Psoas muscle (tissue), 7 donors: ENCODE measurements at regions not wholly inside any gene's neighbourhood (a gene's known extent, or its start where the extent isn't known, plus 50 kb on each side); places are given as distances from the start of the nearest gene placed in this dataset.

Experiments used
- ATAC-seq, 4 donors: fragments of 200-7000 bp; cut with Tn5 transposase; one replicate each; pipeline ENCODE4 v1.9.1; 2020; ENCODE audit warnings: moderate library complexity in 3 of 4, mild to moderate bottlenecking in 2 of 4
- DNase-seq, 2 donors: peaks; one replicate each; pipeline ENCODE4 v3.0.0-alpha.2; 2020
- H3K27ac ChIP-seq: fragments of 200-600 bp; one replicate; pipeline ENCODE4 v1.8.0; 2022
- H3K27me3 ChIP-seq, 3 donors: fragments of 200-600 bp in 1 of 3; one replicate each; pipeline versions ENCODE4 v1.6.1 to v1.8.0; 2013 to 2022; ENCODE audit warnings: low read length in 2 of 3, mild to moderate bottlenecking in 2 of 3, moderate library complexity in 1 of 3; ENCODE audit not compliant: insufficient read depth in 3 of 3
- H3K36me3 ChIP-seq, 2 donors: fragments of 200-600 bp in 1 of 2; one replicate each; pipeline versions ENCODE4 v1.6.1 to v1.8.0; 2013 to 2022; ENCODE audit warnings: low read depth in 1 of 2, mild to moderate bottlenecking in 1 of 2, moderate library complexity in 1 of 2; ENCODE audit not compliant: insufficient read depth in 1 of 2
- H3K4me1 ChIP-seq: fragments of 200-600 bp; one replicate; pipeline ENCODE4 v1.8.0; 2022
- H3K4me3 ChIP-seq: fragments of 200-600 bp; one replicate; pipeline ENCODE4 v1.8.0; 2022; ENCODE audit warnings: mild to moderate bottlenecking
- H3K9me3 ChIP-seq: fragments of 200-600 bp; one replicate; pipeline ENCODE4 v1.8.0; 2022
- CTCF ChIP-seq: fragments of 200-600 bp; IDR thresholded peaks from one replicate; pipeline ENCODE4 v1.8.0; 2022; ENCODE audit warnings: antibody characterized with exemption
- WGBS, 3 donors: extraction: QIAGEN DNeasy Blood & Tissue Kit; methylation state at CpG; one replicate each; pipeline versions ENCODE4 v1.1.6 to v1.1.7; 2013; 5-methylcytosine and 5-hydroxymethylcytosine counted together
- intact Hi-C, 2 donors: fragments of 100-400 bp; cut with DNase I; formaldehyde crosslinking; loops; one replicate each; pipeline versions ENCODE4 v1.11.0 to v1.14.2; 2022
- donor health status: healthy with polysubstance abuse.
- donor health status: DM: no; HTN: no; CAD: no; lungs with moderate emphysema.
- donor health status: Bipolar disorder and iron deficiency.
- donor health status: healthy.
- donor health status: DM: yes; HTN: yes; CAD: no.
- donor health status: DM: no; HTN: no; CAD: no.
- donor health status: DM: yes; HTN: yes; CAD: no.

GRCh38 chr2:8593243-8593642 lies 88.6 kb upstream of the ID2 start:
- no peaks in the 10 kb centered on the region for H3K9me3 ChIP-seq
- DNase-seq (no peak), ATAC-seq (no peak)
- intact Hi-C loops = no loop called here
- H3K36me3 ChIP-seq = no peaks in the 10 kb centered on the region
- TF ChIP-seq CTCF = no peak
- H3K27me3 ChIP-seq = no peaks in the 10 kb centered on the region
- 88 to 90% (median 89%) methylated on average over 4 of the region's 4 CpGs for WGBS, 3 donors
- no peak overlapping the region for H3K4me3 ChIP-seq
- H3K4me1 ChIP-seq = no peaks in the 10 kb centered on the region
- no peak overlapping the region for H3K27ac ChIP-seq

- Histone ChIP-seq H3K27me3 (no peaks in the 10 kb centered on the region), H3K4me3 (no peak overlapping the region), H3K4me1 (no peaks in the 10 kb centered on the region), H3K9me3 (no peaks in the 10 kb centered on the region), H3K36me3 (no peaks in the 10 kb centered on the region), H3K27ac (no peak overlapping the region)
- intact Hi-C loops = no loop called here
- no peak for DNase-seq
- TF ChIP-seq CTCF = no peak
- ATAC-seq = no peak
- 65 to 74% (median 70%) methylated on average over 18 of the region's 18 CpGs for WGBS, 3 donors
Observed at GRCh38 chr2:8594731-8595427, 87.0 kb upstream of the ID2 start.

DNA sequence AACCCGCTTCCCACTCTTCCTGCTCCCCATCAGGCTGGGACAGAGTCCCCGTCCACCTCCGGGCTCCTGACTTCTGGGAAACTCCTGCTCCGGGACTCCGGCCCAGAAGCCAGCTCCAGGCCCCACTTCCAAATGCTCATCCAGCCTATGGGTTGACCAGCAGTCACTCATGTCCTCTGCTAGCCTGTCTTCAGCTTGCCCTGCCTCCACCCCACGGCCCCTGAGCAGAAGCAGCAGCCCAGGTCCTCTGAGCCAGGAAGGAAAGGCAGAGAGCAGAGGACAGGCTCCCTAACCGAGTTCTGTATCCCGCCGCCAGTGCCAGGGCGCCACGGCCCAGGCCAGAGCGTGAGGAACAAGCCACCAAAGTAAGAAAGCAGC lies 86.4 kb upstream of the ID2 start:
- Histone ChIP-seq H3K27me3 (no peaks in the 10 kb centered on the region), H3K9me3 (no peaks in the 10 kb centered on the region), H3K36me3 (no peaks in the 10 kb centered on the region), H3K27ac (no peak overlapping the region), H3K4me3 (no peak overlapping the region), H3K4me1 (no peaks in the 10 kb centered on the region)
- no peak for TF ChIP-seq CTCF
- intact Hi-C loops = no loop called here
- DNase-seq = no peak
- no peak for ATAC-seq
- 85 to 91% (median 91%) methylated on average over 12 of the region's 12 CpGs for WGBS, 3 donors

DNA sequence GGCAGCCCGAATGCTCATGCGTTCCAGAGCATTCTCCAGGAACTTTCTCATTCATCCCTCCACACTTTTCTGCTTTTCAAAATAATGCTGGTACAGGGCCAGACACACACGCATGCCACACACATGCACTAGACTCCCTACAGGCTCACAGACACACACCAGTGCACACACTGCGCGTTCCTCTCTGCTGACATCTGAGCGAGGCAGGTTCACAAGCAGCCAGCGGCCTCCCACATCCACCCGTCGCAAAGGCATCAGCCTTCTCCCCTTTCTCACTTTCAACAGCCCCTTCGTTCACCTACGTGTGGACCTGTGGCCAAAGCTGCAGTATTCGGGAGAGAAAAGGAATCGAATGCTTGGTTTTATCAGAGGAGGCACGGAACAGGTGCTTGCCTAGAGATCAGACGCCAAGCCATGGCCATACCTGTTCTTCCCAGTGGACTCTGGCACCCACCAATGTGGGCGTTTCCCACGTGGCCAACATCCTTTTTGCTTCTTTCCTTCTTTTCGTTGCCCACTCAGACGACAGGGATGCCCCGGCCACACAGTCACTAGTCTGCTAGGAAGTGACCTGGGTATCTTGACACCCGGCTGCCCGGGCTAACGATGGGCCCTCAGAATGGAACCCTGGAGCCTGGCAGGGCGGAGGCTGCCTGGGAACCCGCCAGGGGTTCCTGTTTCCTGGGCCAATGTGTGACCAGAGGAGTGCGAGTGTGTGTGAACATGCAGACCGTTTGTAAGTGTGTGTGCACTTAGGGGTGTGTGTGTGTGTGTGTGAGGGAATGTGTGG lies 85.8 kb upstream of the ID2 start:
- H3K27me3 ChIP-seq = no peaks in the 10 kb centered on the region
- H3K9me3 ChIP-seq = no peaks in the 10 kb centered on the region
- no peak overlapping the region for H3K27ac ChIP-seq
- no peaks in the 10 kb centered on the region for H3K4me1 ChIP-seq
- H3K4me3 ChIP-seq = no peak overlapping the region
- no peak for TF ChIP-seq CTCF
- intact Hi-C loops = no loop called here
- 81 to 91% (median 82%) methylated on average over 27 of the region's 27 CpGs for WGBS, 3 donors
- DNase-seq = no peak
- H3K36me3 ChIP-seq = no peaks in the 10 kb centered on the region
- no peak for ATAC-seq

DNA sequence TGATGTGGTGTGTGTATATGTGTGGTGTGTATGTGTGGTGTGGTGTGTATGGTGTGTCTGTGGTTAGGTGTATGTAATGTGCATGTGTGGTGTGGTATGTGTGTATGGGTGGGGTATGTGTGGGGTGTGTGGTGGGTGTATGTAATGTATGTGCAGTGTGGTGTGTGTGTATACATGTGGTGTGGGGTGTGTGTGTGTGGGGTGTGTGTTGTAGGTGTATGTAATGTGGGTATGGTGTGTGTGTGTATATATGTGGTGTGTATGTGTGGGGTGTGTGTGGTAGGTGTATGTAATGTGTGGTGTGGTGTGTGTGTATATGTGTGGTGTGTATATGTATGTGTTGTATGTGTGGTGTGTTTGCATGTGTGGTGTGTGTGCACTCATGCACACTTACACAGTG lies 84.8 kb upstream of the ID2 start:
- Histone ChIP-seq H3K4me1 (no peaks in the 10 kb centered on the region), H3K27me3 (no peaks in the 10 kb centered on the region), H3K4me3 (no peak overlapping the region), H3K9me3 (no peaks in the 10 kb centered on the region), H3K36me3 (no peaks in the 10 kb centered on the region), H3K27ac (no peak overlapping the region)
- intact Hi-C loops = no loop called here
- ATAC-seq (no peak), DNase-seq (no peak)
- no peak for TF ChIP-seq CTCF
